ENCODE measurements at regions not wholly inside any gene's neighbourhood (a gene's known extent, or its start where the extent isn't known, plus 50 kb on each side); places are given as distances from the start of the nearest gene placed in this dataset.

DNA sequence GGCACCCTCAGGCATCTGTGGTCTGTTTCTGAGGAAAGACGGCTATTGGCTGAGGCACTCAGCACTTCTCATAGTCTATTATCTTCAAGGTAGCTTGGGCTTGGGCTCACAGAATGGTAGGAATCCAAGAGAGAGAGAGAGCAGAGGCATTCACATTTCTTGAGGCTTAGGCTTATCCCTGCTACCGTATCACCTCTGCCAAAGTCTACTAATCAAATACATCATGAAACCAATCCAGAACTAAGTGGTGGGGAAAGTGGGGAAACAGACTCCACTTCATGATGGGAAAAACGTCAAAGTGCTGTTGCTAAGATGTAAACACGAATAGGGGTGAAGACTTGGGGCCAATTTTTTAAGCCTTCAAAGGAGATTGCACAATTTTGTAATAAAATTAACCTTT, 271.1 kb upstream of the SEMA3D start:
- no peak overlapping the region for H3K4me3 ChIP-seq
- intact Hi-C loops (cut with DNase I): no loop called here
- DNase-seq (ENCODE audit: low spot score in 2 of 2): no peak
- H3K36me3 ChIP-seq: no peaks in the 10 kb centered on the region
- H3K9me3 ChIP-seq: no peaks in the 10 kb centered on the region
- H3K27me3 ChIP-seq: no peaks in the 10 kb centered on the region
- TF ChIP-seq, protein P1, sequence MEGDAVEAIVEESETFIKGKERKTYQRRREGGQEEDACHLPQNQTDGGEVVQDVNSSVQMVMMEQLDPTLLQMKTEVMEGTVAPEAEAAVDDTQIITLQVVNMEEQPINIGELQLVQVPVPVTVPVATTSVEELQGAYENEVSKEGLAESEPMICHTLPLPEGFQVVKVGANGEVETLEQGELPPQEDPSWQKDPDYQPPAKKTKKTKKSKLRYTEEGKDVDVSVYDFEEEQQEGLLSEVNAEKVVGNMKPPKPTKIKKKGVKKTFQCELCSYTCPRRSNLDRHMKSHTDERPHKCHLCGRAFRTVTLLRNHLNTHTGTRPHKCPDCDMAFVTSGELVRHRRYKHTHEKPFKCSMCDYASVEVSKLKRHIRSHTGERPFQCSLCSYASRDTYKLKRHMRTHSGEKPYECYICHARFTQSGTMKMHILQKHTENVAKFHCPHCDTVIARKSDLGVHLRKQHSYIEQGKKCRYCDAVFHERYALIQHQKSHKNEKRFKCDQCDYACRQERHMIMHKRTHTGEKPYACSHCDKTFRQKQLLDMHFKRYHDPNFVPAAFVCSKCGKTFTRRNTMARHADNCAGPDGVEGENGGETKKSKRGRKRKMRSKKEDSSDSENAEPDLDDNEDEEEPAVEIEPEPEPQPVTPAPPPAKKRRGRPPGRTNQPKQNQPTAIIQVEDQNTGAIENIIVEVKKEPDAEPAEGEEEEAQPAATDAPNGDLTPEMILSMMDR (IDR thresholded peaks at IDR 0.05): no peak
- H3K27ac ChIP-seq: no peak overlapping the region
- H3K4me1 ChIP-seq: no peaks in the 10 kb centered on the region

- intact Hi-C loops (cut with DNase I): no loop called here
Observed at GRCh38 chr7:85456254-85456653, 269.4 kb upstream of the SEMA3D start.

GRCh38 chr7:85454904-85455303, 268.0 kb upstream of the SEMA3D start:
- Histone ChIP-seq H3K9me3 (no peaks in the 10 kb centered on the region), H3K27ac (no peak overlapping the region), H3K4me3 (no peak overlapping the region), H3K27me3 (no peaks in the 10 kb centered on the region), H3K4me1 (no peaks in the 10 kb centered on the region), H3K36me3 (no peaks in the 10 kb centered on the region)
- intact Hi-C loops (cut with DNase I): no loop called here
- TF ChIP-seq, protein P1 (IDR thresholded peaks at IDR 0.05): no peak
- DNase-seq (ENCODE audit: low spot score in 2 of 2): no peak

More at GRCh38 chr7:85456254-85456653, 269.4 kb upstream of the SEMA3D start:
- no peaks in the 10 kb centered on the region for H3K27me3 ChIP-seq
- H3K4me1 ChIP-seq: no peaks in the 10 kb centered on the region
- no peaks in the 10 kb centered on the region for H3K36me3 ChIP-seq
- no peak overlapping the region for H3K27ac ChIP-seq
- DNase-seq (ENCODE audit: low spot score in 2 of 2): no peak
- no peaks in the 10 kb centered on the region for H3K9me3 ChIP-seq
- no peak overlapping the region for H3K4me3 ChIP-seq
- TF ChIP-seq, protein P1 (IDR thresholded peaks at IDR 0.05): no peak

DNA sequence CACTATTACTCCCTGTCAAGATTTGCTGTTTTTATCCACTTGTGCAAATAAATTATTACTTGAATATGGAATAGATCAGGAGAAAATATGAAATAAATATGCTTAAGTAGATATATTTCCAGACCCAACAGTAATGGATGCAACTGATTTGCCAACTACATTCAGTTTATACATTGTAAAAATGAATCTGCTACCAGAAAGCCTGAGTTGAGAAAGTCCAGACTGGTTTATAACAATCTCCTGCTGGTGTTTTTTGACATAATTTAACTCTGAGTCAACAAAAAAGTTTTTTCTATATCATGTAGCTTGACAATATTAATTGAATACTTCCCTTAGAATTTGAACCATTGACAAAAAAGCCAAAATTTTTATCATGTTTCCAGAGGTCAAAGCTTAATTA, 265.8 kb upstream of the SEMA3D start:
- H3K27me3 ChIP-seq: no peaks in the 10 kb centered on the region
- no peak overlapping the region for H3K4me3 ChIP-seq
- H3K9me3 ChIP-seq: no peaks in the 10 kb centered on the region
- H3K36me3 ChIP-seq: no peaks in the 10 kb centered on the region
- no peaks in the 10 kb centered on the region for H3K4me1 ChIP-seq
- no peak overlapping the region for H3K27ac ChIP-seq
- no peak for DNase-seq (ENCODE audit: low spot score in 2 of 2)
- intact Hi-C loops (cut with DNase I): no loop called here
- TF ChIP-seq, protein P1 (IDR thresholded peaks at IDR 0.05): no peak

- no peaks in the 10 kb centered on the region for H3K27me3 ChIP-seq
Observed at GRCh38 chr7:85449478-85449877, 262.6 kb upstream of the SEMA3D start.

More at GRCh38 chr7:85449478-85449877, 262.6 kb upstream of the SEMA3D start:
- TF ChIP-seq, protein P1 (IDR thresholded peaks at IDR 0.05): no peak
- no peak overlapping the region for H3K27ac ChIP-seq
- H3K4me3 ChIP-seq: no peak overlapping the region
- no peak for DNase-seq (ENCODE audit: low spot score in 2 of 2)
- H3K4me1 ChIP-seq: no peaks in the 10 kb centered on the region
- no peaks in the 10 kb centered on the region for H3K9me3 ChIP-seq
- H3K36me3 ChIP-seq: no peaks in the 10 kb centered on the region
- intact Hi-C loops (cut with DNase I): no loop called here

Data from ascending aorta (tissue), 2 donors.